ENCODE measurements at regions not wholly inside any gene's neighbourhood (a gene's known extent, or its start where the extent isn't known, plus 50 kb on each side); places are given as distances from the start of the nearest gene placed in this dataset.

GRCh38 chr19:31670931-31671330 is 321.7 kb upstream of the TSHZ3 start:
- TF ChIP-seq POU6F1 (CRISPR knock-in tag; IDR thresholded peaks at IDR 0.05; ENCODE audit: borderline replicate concordance, low read depth) = no peak
- TF ChIP-seq ESRRG (CRISPR knock-in tag; IDR thresholded peaks at IDR 0.05) = no peak
- TF ChIP-seq ISL1 (CRISPR knock-in tag; IDR thresholded peaks at IDR 0.05) = no peak
- TF ChIP-seq OSR1 (CRISPR knock-in tag; IDR thresholded peaks at IDR 0.05) = no peak
- no peak for TF ChIP-seq CSDC2 (CRISPR knock-in tag; IDR thresholded peaks at IDR 0.05)
